HG02610 (cell line): ENCODE measurements at regions not wholly inside any gene's neighbourhood (a gene's known extent, or its start where the extent isn't known, plus 50 kb on each side); places are given as distances from the start of the nearest gene placed in this dataset.

Source experiments
- ATAC-seq: cut with Tn5 transposase; IDR thresholded peaks from one replicate; pipeline ENCODE4 v1.9.1; 2021; ENCODE audit warnings: mild to moderate bottlenecking, moderate library complexity; ENCODE audit not compliant: unreplicated experiment

GRCh38 chr15:61299075-61299763, 70.1 kb upstream of the RORA start:
- no peak for ATAC-seq

GRCh38 chr15:61295239-61295638, 66.1 kb upstream of the RORA start:
- ATAC-seq: no peak

DNA sequence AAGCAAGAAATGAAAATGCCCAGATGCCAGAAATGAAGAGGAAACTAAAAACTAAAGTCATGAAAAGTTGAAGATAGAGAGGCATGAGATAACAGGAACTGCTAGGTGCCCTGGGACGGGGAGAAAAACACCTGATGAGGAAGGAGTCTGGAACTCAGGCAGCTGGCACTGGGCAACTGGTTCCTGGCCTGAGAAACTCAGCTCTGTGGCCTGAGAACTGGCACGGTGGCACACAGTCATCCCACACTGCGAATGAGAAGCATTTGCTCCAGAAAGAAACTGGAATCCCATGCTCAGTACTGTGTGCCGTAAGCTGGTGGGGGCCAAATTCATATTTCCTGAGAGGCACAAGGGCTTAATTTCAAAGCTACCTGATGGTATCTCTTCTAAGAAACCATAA, 53.6 kb upstream of the RORA start:
- no peak for ATAC-seq

DNA sequence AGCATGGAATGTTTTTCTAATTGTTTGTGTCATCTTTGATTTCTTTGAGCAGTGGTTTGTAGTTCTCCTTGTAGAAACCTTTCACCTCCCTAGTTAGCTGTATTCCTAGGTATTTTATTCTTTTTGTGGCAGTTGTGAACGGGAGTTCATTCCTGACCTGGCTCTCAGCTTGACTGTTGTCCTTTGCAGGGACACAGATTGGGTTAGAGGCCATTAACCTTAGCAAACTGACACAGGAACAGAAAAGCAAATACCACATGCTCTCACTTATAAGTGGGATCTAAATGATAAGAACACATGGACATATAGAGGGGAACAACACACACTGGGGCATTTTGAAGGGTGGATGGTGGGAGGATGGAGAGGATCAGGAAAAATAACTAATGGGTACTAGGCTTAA, 52.2 kb upstream of the RORA start:
- ATAC-seq: no peak
